ENCODE measurements at regions not wholly inside any gene's neighbourhood (a gene's known extent, or its start where the extent isn't known, plus 50 kb on each side); places are given as distances from the start of the nearest gene placed in this dataset.

- no peak for TF ChIP-seq BCLAF1 (IDR thresholded peaks at IDR 0.05)
- no peak for TF ChIP-seq SIX5 (IDR thresholded peaks at IDR 0.05; ENCODE audit: low read depth, low read length, severe bottlenecking)
- TF ChIP-seq NFYB (IDR thresholded peaks at IDR 0.05; ENCODE audit: insufficient read depth, low read depth, low read length) = no peak
- no peak for TF ChIP-seq EED (IDR thresholded peaks at IDR 0.05; ENCODE audit: low read depth)
These were observed 228.4 kb downstream of the PTGER3 start (continued) for GRCh38 chr1:70819231-70819630.

GRCh38 chr1:70819785-70820184, 227.8 kb downstream of the PTGER3 start:
- ChIA-PET CTCF (no interaction called here), SMC1A (ENCODE audit: uncharacterized antibody, unreplicated experiment) (interaction anchor here (0.7 to 1.6 kb wide), 2 partner anchors 11 to 19 kb away, joined by 3 to 4 read pairs; no protein-coding TSS in a partner anchor), RAD21 (ENCODE audit: unreplicated experiment) (no interaction called here), POLR2A (no interaction called here)
- Histone ChIP-seq H3K79me2 (ENCODE audit: control insufficient read depth, insufficient read depth, low read length) (no peaks in the 10 kb centered on the region), H3K9ac (ENCODE audit: control insufficient read depth, insufficient read depth, low read length) (no peak overlapping the region), H3K4me1 (ENCODE audit: control insufficient read depth, insufficient read depth, low read length) (no peaks in the 10 kb centered on the region), H3K27ac (ENCODE audit: control insufficient read depth, insufficient read depth) (no peak overlapping the region), H3K4me3 (no peak overlapping the region), H2AFZ (ENCODE audit: control insufficient read depth, low read depth, low read length) (no peak overlapping the region), H3K36me3 (ENCODE audit: control insufficient read depth in 2 of 2, insufficient read depth in 2 of 2, low read length in 1 of 2) (no peaks in the 10 kb centered on the region), H4K20me1 (ENCODE audit: control insufficient read depth, insufficient read depth) (no peaks in the 10 kb centered on the region), H3K4me2 (ENCODE audit: control insufficient read depth, insufficient read depth) (no peak overlapping the region), H3K9me3 (replicated peaks; ENCODE audit: control insufficient read depth, insufficient read depth, low read length) (no peaks in the 10 kb centered on the region), H3K27me3 (replicated peaks in 1 of 2; ENCODE audit: control insufficient read depth in 2 of 2, insufficient read depth in 2 of 2, low read length in 1 of 2) (no peaks in the 10 kb centered on the region)
- DNase-seq (ENCODE audit: low read depth, low spot score) = no peak
- ATAC-seq = no peak
- TF ChIP-seq SMC3 (IDR thresholded peaks at IDR 0.05; ENCODE audit: borderline replicate concordance, low read length) = no peak
- no peak for TF ChIP-seq NFXL1 (IDR thresholded peaks at IDR 0.05; ENCODE audit: borderline replicate concordance)
- no peak for TF ChIP-seq LARP7 (IDR thresholded peaks at IDR 0.05)
- no peak for TF ChIP-seq RUNX3 (IDR thresholded peaks at IDR 0.05; ENCODE audit: low read length)
- no peak for TF ChIP-seq USF2 (IDR thresholded peaks at IDR 0.05; ENCODE audit: borderline replicate concordance, low read depth, low read length)
- TF ChIP-seq SMAD5 (IDR thresholded peaks at IDR 0.05; ENCODE audit: low read depth) = no peak
- TF ChIP-seq PBX3 (IDR thresholded peaks at IDR 0.05; ENCODE audit: insufficient replicate concordance, low read depth, low read length) = no peak
- no peak for TF ChIP-seq CBX3 (IDR thresholded peaks at IDR 0.05; ENCODE audit: borderline replicate concordance, low read depth)
- TF ChIP-seq TCF12 (IDR thresholded peaks at IDR 0.05; ENCODE audit: low read depth, low read length) = no peak
- TF ChIP-seq POLR2AphosphoS5 (IDR thresholded peaks at IDR 0.05; ENCODE audit: low read length) = no peak
- no peak for TF ChIP-seq CHD1 (IDR thresholded peaks at IDR 0.05; ENCODE audit: low read depth, low read length)
- BruUV-seq (replicated peaks) = no TSS peak
- in situ Hi-C loops (cut with MboI) (no loop called here), intact Hi-C loops (cut with micrococcal nuclease; ENCODE audit: unreplicated experiment) (no loop called here)
- no peak for FAIRE-seq

Measured in GM12878 (cell line).